GM18951 (cell line): ENCODE measurements at regions not wholly inside any gene's neighbourhood (a gene's known extent, or its start where the extent isn't known, plus 50 kb on each side); places are given as distances from the start of the nearest gene placed in this dataset.
"Not testable (repeated sequence)": the region's sequence is repeated elsewhere in the genome, so short reads cannot be mapped to it uniquely, and the experiment has no call there.

Experiments used
- POLR2A ChIP-seq: IDR thresholded peaks from 4 replicates; pipeline ENCODE4 v1.6.1; 2011; ENCODE audit warnings: mild to moderate bottlenecking; ENCODE audit not compliant: insufficient read length, insufficient read depth; ENCODE audit errors: extremely low read depth
- in situ Hi-C: fragments of 300-500 bp; cut with MboI; formaldehyde crosslinking; loops from one replicate; pipeline ENCODE4 v1.12.0; 2022; ENCODE audit warnings: low sequenced_read_pairs, mixed read lengths, inconsistent platforms; ENCODE audit not compliant: unreplicated experiment

GRCh38 chr6:51027283-51028065 lies 208.8 kb downstream of the TFAP2B start:
- no peak for TF ChIP-seq POLR2A
- in situ Hi-C loops: no loop called here

GRCh38 chr6:51028276-51028675 lies 209.6 kb downstream of the TFAP2B start:
- TF ChIP-seq POLR2A: no peak
- in situ Hi-C loops: no loop called here

GRCh38 chr6:51029561-51029960 lies 210.9 kb downstream of the TFAP2B start:
- no peak for TF ChIP-seq POLR2A

GRCh38 chr6:51045548-51045947 lies 226.9 kb downstream of the TFAP2B start:
- no peak for TF ChIP-seq POLR2A
- in situ Hi-C loops: no loop called here

More at GRCh38 chr6:51029561-51029960, 210.9 kb downstream of the TFAP2B start:
- in situ Hi-C loops: no loop called here

GRCh38 chr6:51049288-51049982 lies 230.8 kb downstream of the TFAP2B start:
- TF ChIP-seq POLR2A: no peak
- in situ Hi-C loops: no loop called here

GRCh38 chr6:51049983-51050877 lies 231.6 kb downstream of the TFAP2B start:
- no peak for TF ChIP-seq POLR2A
- in situ Hi-C loops: no loop called here

GRCh38 chr6:51052716-51053115 lies 234.0 kb downstream of the TFAP2B start:
- in situ Hi-C loops: not testable (repeated sequence)

GRCh38 chr6:51055316-51055715 lies 236.6 kb downstream of the TFAP2B start:
- in situ Hi-C loops: not testable (repeated sequence)

GRCh38 chr6:51057296-51057695 lies 238.6 kb downstream of the TFAP2B start:
- TF ChIP-seq POLR2A: no peak
- in situ Hi-C loops: no loop called here

- in situ Hi-C loops: no loop called here
- no peak for TF ChIP-seq POLR2A
Observed at GRCh38 chr6:51060262-51060762, 241.6 kb downstream of the TFAP2B start.

GRCh38 chr6:51062166-51062722 lies 243.6 kb downstream of the TFAP2B start:
- no peak for TF ChIP-seq POLR2A
- in situ Hi-C loops: no loop called here

GRCh38 chr6:51077821-51078518 lies 259.3 kb downstream of the TFAP2B start:
- in situ Hi-C loops: no loop called here
- no peak for TF ChIP-seq POLR2A
